GM12865 (cell line): ENCODE measurements at regions not wholly inside any gene's neighbourhood (a gene's known extent, or its start where the extent isn't known, plus 50 kb on each side); places are given as distances from the start of the nearest gene placed in this dataset.

Experiments
- DNase-seq: peaks from one replicate; pipeline ENCODE4 v3.0.0; 2010; ENCODE audit warnings: low read depth
- H3K4me3 ChIP-seq: 2 replicates; pipeline ENCODE4 v1.5.1; 2011; ENCODE audit warnings: mild to moderate bottlenecking, low read depth, low read length, control low read depth
- CTCF ChIP-seq: IDR thresholded peaks from 2 replicates; pipeline ENCODE4 v1.5.1; 2011; ENCODE audit warnings: low read length, control low read depth, low read depth, inconsistent platforms; ENCODE audit not compliant: insufficient read depth; ENCODE audit errors: missing control alignments

- TF ChIP-seq CTCF, result no peak
- DNase-seq, result no peak
- H3K4me3 ChIP-seq, result no peak overlapping the region
Measured at GRCh38 chr16:73426433-73427160, 378.7 kb upstream of the ZFHX3 start.

GRCh38 chr16:73420676-73421075 is 372.7 kb upstream of the ZFHX3 start:
- TF ChIP-seq CTCF, result no peak
- H3K4me3 ChIP-seq, result no peak overlapping the region
- DNase-seq, result no peak

GRCh38 chr16:73420244-73420643 is 372.3 kb upstream of the ZFHX3 start:
- TF ChIP-seq CTCF, result no peak
- no peak for DNase-seq
- no peak overlapping the region for H3K4me3 ChIP-seq

- H3K4me3 ChIP-seq, result no peak overlapping the region
- no peak for TF ChIP-seq CTCF
- no peak for DNase-seq
Measured at GRCh38 chr16:73418691-73419090, 370.8 kb upstream of the ZFHX3 start.

- no peak for DNase-seq
Measured at GRCh38 chr16:73418051-73418450, 370.1 kb upstream of the ZFHX3 start.

GRCh38 chr16:73415286-73415685 is 367.4 kb upstream of the ZFHX3 start:
- no peak overlapping the region for H3K4me3 ChIP-seq
- DNase-seq, result no peak
- TF ChIP-seq CTCF, result no peak

More at GRCh38 chr16:73418051-73418450, 370.1 kb upstream of the ZFHX3 start:
- TF ChIP-seq CTCF, result no peak
- no peak overlapping the region for H3K4me3 ChIP-seq

- no peak for DNase-seq
- no peak overlapping the region for H3K4me3 ChIP-seq
- no peak for TF ChIP-seq CTCF
Measured at GRCh38 chr16:73414638-73415037, 366.7 kb upstream of the ZFHX3 start.
